AG04450 (cell line): ENCODE measurements at regions not wholly inside any gene's neighbourhood (a gene's known extent, or its start where the extent isn't known, plus 50 kb on each side); places are given as distances from the start of the nearest gene placed in this dataset.

ENCODE experiments used
- CTCF ChIA-PET: fragments of 300-600, 350-600 bp; formaldehyde crosslinking; extraction: SDS; loops from one replicate; lab custom pipeline; 2022; ENCODE audit warnings: antibody characterized with exemption, inconsistent platforms; lab: Charles Lee
- POLR2A ChIA-PET: fragments of 350-600 bp; formaldehyde crosslinking; extraction: SDS; loops from one replicate; lab custom pipeline; 2021; ENCODE audit warnings: antibody characterized with exemption, inconsistent platforms; lab: Yijun Ruan, JAX
- DNase-seq: peaks from one replicate; pipeline ENCODE4 v3.0.0-alpha.2; 2011; ENCODE audit warnings: low read depth, low spot score
- H3K27ac ChIP-seq: one replicate; pipeline ENCODE4 v1.5.1; 2012; ENCODE audit warnings: low read depth, low read length, control low read depth
- H3K27me3 ChIP-seq: one replicate; pipeline ENCODE4 v1.6.0; 2012; ENCODE audit warnings: low read length; ENCODE audit not compliant: control insufficient read depth, insufficient read depth
- H3K4me3 ChIP-seq: 2 replicates; pipeline ENCODE4 v1.5.1; 2011; ENCODE audit warnings: mild to moderate bottlenecking, low read depth, low read length, control low read depth
- H3K9me3 ChIP-seq: 2 replicates; pipeline ENCODE4 v1.5.1; 2012; ENCODE audit warnings: low read length; ENCODE audit not compliant: control insufficient read depth, insufficient read depth
- TF ChIP-seq, protein P1 (sequence below): IDR thresholded peaks from 2 replicates; pipeline ENCODE4 v1.5.1; 2011; ENCODE audit warnings: low read depth, low read length, control low read depth, inconsistent platforms

- Histone ChIP-seq H3K27ac (no peak overlapping the region), H3K9me3 (no peaks in the 10 kb centered on the region), H3K4me3 (no peak overlapping the region), H3K27me3 (no peaks in the 10 kb centered on the region)
- CTCF ChIA-PET = no interaction called here
- POLR2A ChIA-PET = no interaction called here
- no peak for DNase-seq
- TF ChIP-seq, protein P1, sequence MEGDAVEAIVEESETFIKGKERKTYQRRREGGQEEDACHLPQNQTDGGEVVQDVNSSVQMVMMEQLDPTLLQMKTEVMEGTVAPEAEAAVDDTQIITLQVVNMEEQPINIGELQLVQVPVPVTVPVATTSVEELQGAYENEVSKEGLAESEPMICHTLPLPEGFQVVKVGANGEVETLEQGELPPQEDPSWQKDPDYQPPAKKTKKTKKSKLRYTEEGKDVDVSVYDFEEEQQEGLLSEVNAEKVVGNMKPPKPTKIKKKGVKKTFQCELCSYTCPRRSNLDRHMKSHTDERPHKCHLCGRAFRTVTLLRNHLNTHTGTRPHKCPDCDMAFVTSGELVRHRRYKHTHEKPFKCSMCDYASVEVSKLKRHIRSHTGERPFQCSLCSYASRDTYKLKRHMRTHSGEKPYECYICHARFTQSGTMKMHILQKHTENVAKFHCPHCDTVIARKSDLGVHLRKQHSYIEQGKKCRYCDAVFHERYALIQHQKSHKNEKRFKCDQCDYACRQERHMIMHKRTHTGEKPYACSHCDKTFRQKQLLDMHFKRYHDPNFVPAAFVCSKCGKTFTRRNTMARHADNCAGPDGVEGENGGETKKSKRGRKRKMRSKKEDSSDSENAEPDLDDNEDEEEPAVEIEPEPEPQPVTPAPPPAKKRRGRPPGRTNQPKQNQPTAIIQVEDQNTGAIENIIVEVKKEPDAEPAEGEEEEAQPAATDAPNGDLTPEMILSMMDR = no peak
Observed at GRCh38 chr4:90057091-90057490, 70.1 kb upstream of the CCSER1 start.

DNA sequence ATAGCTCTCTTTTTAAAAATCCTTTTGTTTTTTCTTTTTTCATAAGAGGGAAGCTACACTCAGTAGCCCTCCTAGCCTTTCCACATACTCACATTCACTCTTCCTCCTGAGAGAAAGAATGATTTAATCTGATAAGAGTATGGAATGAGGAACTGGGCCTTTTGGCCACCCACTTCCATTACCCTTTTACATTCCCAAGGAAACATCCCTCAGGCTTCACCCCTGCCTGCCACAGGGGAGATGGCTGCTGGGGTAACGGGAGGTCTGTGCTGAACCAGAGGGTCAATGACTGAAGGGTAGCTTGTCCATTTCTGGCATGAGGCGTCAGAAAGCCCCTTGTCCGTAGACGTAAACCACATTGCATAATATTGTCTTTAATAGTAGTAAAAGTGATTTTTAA, 67.2 kb upstream of the CCSER1 start:
- CTCF ChIA-PET = no interaction called here

GRCh38 chr4:90061881-90062280, 65.3 kb upstream of the CCSER1 start:
- Histone ChIP-seq H3K27me3 (no peaks in the 10 kb centered on the region), H3K4me3 (no peak overlapping the region), H3K9me3 (no peaks in the 10 kb centered on the region), H3K27ac (no peak overlapping the region)
- CTCF ChIA-PET = no interaction called here
- POLR2A ChIA-PET = no interaction called here
- no peak for DNase-seq
- TF ChIP-seq, protein P1 = no peak

More for the DNA sequence above, 67.2 kb upstream of the CCSER1 start:
- H3K9me3 ChIP-seq = no peaks in the 10 kb centered on the region
- H3K4me3 ChIP-seq = no peak overlapping the region
- no peak overlapping the region for H3K27ac ChIP-seq
- DNase-seq = no peak
- TF ChIP-seq, protein P1 = no peak
- POLR2A ChIA-PET = no interaction called here
- H3K27me3 ChIP-seq = no peaks in the 10 kb centered on the region

GRCh38 chr4:90064196-90064595, 63.0 kb upstream of the CCSER1 start:
- TF ChIP-seq, protein P1 = no peak
- Histone ChIP-seq H3K27ac (no peak overlapping the region), H3K4me3 (no peak overlapping the region), H3K27me3 (no peaks in the 10 kb centered on the region), H3K9me3 (no peaks in the 10 kb centered on the region)
- ChIA-PET POLR2A (no interaction called here), CTCF (no interaction called here)
- DNase-seq = no peak

GRCh38 chr4:90069151-90069550, 58.0 kb upstream of the CCSER1 start:
- TF ChIP-seq, protein P1 = no peak
- CTCF ChIA-PET = no interaction called here
- POLR2A ChIA-PET = no interaction called here
- Histone ChIP-seq H3K27ac (no peak overlapping the region), H3K27me3 (no peaks in the 10 kb centered on the region), H3K4me3 (no peak overlapping the region), H3K9me3 (no peaks in the 10 kb centered on the region)
- DNase-seq = no peak
